K562 (cell line): ENCODE measurements at regions not wholly inside any gene's neighbourhood (a gene's known extent, or its start where the extent isn't known, plus 50 kb on each side); places are given as distances from the start of the nearest gene placed in this dataset.

Experiments
- ATF7 ChIP-seq: fragments of 450-650 bp; IDR thresholded peaks from 2 replicates; pipeline ENCODE4 v1.7.1; 2014; ENCODE audit warnings: mild to moderate bottlenecking, moderate library complexity
- CHD2 ChIP-seq: IDR thresholded peaks from 2 replicates; pipeline ENCODE4 v1.6.1; 2011; ENCODE audit warnings: low read depth, low read length
- EZH2 ChIP-seq: IDR thresholded peaks from 2 replicates; pipeline ENCODE4 v1.6.1; 2012; ENCODE audit warnings: low read depth, mild to moderate bottlenecking, inconsistent platforms, low read length, borderline replicate concordance
- GABPA ChIP-seq: fragments of 200-800 bp; sonication (Bioruptor generic); conservative IDR thresholded peaks from 2 replicates; pipeline ENCODE4 v1.6.1; 2016; ENCODE audit warnings: low read depth, missing genetic modification characterization, missing compliant biosample characterization
- MAX ChIP-seq: sonication (generic); formaldehyde crosslinking; IDR thresholded peaks from 2 replicates; pipeline ENCODE4 v1.9.0; 2022; ENCODE audit warnings: mild to moderate bottlenecking, missing genetic modification reagents
- POLR2A ChIP-seq: fragments of 450-650 bp; conservative IDR thresholded peaks from 2 replicates; pipeline ENCODE4 v1.6.1; 2016
- POLR2AphosphoS5 ChIP-seq: IDR thresholded peaks from 2 replicates; pipeline ENCODE4 v1.6.1; 2011; ENCODE audit warnings: mild to moderate bottlenecking, low read depth, low read length, moderate library complexity; ENCODE audit not compliant: control insufficient read depth, insufficient read depth
- YY1 ChIP-seq, 3 experiments: IDR thresholded peaks; 2 replicates each; pipeline ENCODE4 v1.6.1; 2011; ENCODE audit warnings: low read length in 2 of 3, mild to moderate bottlenecking in 2 of 3, moderate library complexity in 2 of 3, borderline replicate concordance in 1 of 3, control low read depth in 1 of 3, low read depth in 1 of 3; ENCODE audit not compliant: insufficient read depth in 3 of 3, insufficient replicate concordance in 2 of 3, control insufficient read depth in 1 of 3, insufficient read length in 1 of 3; ENCODE audit errors: extremely low read depth in 1 of 3
- ZBTB33 ChIP-seq: sonication (generic); formaldehyde crosslinking; IDR thresholded peaks from 2 replicates; pipeline ENCODE4 v1.8.1; 2023; ENCODE audit warnings: mild to moderate bottlenecking, missing genetic modification reagents
- ZNF124 ChIP-seq: sonication (generic); formaldehyde crosslinking; IDR thresholded peaks from 2 replicates; pipeline ENCODE4 v1.8.1; 2022; ENCODE audit warnings: missing genetic modification reagents
- ZNF143 ChIP-seq: sonication (generic); formaldehyde crosslinking; IDR thresholded peaks from 2 replicates; pipeline ENCODE4 v1.9.0; 2022; ENCODE audit warnings: mild to moderate bottlenecking, missing genetic modification reagents
- ZNF384 ChIP-seq: IDR thresholded peaks from 2 replicates; pipeline ENCODE4 v1.6.1; 2012; ENCODE audit warnings: low read depth, low read length, improper control_type of control experiment
- TF ChIP-seq, protein P1 (sequence below), 3 experiments: IDR thresholded peaks in 2 of 3; conservative IDR thresholded peaks in 1 of 3; 2 replicates each; pipeline ENCODE4 v1.5.1; 2011 to 2012; ENCODE audit warnings: low read length in 3 of 3, mild to moderate bottlenecking in 3 of 3, control low read depth in 2 of 3, improper control_type of control experiment in 1 of 3, inconsistent platforms in 1 of 3, low read depth in 1 of 3, mixed read lengths in 1 of 3, moderate library complexity in 1 of 3; ENCODE audit not compliant: insufficient read depth in 2 of 3

- TF ChIP-seq POLR2A (no peak), ZBTB33 (no peak), ZNF384 (no peak), POLR2AphosphoS5 (no peak), CHD2 (no peak), ATF7 (no peak), ZNF143 (CRISPR knock-in tag) (no peak), MAX (no peak), ZNF124 (CRISPR knock-in tag) (no peak), YY1 (IDR thresholded peaks at IDR 0.05; ENCODE audit: borderline replicate concordance in 1 of 3, control insufficient read depth in 1 of 3, extremely low read depth in 1 of 3, insufficient read depth in 3 of 3, insufficient read length in 1 of 3, insufficient replicate concordance in 2 of 3, low read depth in 1 of 3, low read length in 2 of 3) (no peak), GABPA (tag) (no peak), EZH2 (no peak)
- TF ChIP-seq, protein P1, sequence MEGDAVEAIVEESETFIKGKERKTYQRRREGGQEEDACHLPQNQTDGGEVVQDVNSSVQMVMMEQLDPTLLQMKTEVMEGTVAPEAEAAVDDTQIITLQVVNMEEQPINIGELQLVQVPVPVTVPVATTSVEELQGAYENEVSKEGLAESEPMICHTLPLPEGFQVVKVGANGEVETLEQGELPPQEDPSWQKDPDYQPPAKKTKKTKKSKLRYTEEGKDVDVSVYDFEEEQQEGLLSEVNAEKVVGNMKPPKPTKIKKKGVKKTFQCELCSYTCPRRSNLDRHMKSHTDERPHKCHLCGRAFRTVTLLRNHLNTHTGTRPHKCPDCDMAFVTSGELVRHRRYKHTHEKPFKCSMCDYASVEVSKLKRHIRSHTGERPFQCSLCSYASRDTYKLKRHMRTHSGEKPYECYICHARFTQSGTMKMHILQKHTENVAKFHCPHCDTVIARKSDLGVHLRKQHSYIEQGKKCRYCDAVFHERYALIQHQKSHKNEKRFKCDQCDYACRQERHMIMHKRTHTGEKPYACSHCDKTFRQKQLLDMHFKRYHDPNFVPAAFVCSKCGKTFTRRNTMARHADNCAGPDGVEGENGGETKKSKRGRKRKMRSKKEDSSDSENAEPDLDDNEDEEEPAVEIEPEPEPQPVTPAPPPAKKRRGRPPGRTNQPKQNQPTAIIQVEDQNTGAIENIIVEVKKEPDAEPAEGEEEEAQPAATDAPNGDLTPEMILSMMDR (IDR thresholded peaks at IDR 0.05 in 2 of 3, conservative IDR thresholded peaks at IDR 0.05 in 1 of 3; ENCODE audit: insufficient read depth in 2 of 3, low read depth in 1 of 3, low read length in 3 of 3), result no peak
Observed at GRCh38 chr1:79594121-79594698, 587.7 kb upstream of the ADGRL4 start.
